HS-27A (cell line): ENCODE measurements at regions not wholly inside any gene's neighbourhood (a gene's known extent, or its start where the extent isn't known, plus 50 kb on each side); places are given as distances from the start of the nearest gene placed in this dataset.
"Not testable (repeated sequence)": the region's sequence is repeated elsewhere in the genome, so short reads cannot be mapped to it uniquely, and the experiment has no call there.

Source experiments
- DNase-seq: peaks from one replicate; pipeline ENCODE4 v3.0.0-alpha.2; 2012; ENCODE audit warnings: low read depth, missing footprints

DNA sequence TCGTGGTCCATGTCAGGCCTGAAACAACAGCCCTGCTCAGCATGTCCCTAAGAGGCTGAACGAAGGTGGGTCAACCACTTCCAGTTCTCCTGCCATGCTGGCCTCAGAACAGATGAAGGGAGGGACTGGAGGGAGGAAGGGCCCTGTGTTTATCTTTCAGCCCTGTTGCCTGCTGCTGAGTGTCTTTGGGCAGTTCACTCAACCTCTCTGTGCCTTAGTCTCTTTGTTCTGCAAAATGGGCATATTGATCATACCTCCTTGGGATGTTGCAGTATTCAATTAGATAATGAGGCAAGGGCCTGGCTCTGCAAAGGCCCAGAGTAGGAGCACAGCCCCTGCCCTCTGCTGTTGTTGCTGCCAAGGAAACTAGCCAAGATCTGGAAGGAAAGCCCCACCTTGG lies 207.5 kb downstream of the MN1 start:
- no peak for DNase-seq

DNA sequence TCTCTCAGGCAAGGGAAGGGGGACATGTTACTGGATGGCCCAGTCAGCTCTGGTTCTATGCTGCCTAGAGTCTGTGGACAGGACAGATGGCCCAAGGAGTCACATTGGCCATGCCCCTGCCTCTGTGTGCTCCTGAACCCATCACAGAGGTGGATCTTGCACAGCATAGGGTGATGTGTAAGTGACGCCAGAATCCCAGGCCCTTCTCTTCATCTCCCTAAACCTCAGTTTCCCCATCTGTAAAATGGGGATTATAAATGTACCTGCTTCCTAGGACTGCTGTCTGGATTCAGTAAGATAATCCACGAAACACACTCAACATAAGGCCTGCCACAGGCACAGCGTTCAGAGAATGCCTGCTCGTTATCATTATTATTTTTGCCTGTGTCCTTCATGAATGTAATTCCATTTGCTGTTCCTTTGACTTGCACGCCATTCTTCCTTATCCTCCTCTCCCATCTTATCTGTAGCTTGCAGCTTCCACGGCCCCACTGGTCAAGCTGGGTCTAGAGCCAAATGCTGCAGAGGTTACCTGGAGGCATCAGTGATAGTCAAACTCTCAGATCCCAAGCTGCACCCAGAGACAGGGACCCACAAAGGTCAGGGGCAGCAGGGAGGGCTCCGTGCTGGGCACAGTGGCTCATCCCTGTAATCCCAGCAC lies 207.0 kb downstream of the MN1 start:
- no peak for DNase-seq

DNA sequence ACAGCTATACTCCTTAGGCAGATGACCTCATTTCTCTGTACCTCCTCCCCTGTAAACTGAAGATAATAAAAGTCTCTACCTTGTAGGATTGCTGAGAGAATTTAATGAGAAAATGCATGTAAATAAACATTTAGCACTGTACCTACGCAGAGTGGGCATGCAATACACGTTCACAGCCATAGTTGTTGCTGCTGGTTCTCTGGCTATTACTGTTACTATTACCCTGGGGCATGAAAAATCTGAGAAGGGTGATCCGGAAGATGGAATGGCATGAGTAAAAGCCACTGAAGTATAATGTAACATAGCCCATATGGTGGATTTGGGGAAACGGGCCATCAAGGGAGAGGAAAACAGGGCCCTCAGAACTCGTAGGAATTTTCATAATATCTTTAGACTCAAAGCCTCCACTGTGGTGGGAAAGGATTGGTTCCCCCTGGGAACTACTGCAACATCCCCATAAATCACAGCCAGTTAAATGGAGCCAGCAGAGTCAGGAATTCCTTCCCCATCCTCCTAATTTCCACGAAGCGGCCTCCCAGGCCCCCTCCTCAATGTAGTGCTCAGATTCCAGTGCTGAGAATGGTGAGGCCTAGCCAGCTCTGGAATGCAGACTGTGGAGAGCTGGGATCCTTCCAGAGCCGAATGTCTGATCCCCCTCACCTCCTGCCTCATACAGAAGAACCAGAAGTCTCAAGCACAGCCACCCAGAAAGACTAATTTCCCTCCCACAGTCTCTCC lies 205.3 kb downstream of the MN1 start:
- DNase-seq: no peak

DNA sequence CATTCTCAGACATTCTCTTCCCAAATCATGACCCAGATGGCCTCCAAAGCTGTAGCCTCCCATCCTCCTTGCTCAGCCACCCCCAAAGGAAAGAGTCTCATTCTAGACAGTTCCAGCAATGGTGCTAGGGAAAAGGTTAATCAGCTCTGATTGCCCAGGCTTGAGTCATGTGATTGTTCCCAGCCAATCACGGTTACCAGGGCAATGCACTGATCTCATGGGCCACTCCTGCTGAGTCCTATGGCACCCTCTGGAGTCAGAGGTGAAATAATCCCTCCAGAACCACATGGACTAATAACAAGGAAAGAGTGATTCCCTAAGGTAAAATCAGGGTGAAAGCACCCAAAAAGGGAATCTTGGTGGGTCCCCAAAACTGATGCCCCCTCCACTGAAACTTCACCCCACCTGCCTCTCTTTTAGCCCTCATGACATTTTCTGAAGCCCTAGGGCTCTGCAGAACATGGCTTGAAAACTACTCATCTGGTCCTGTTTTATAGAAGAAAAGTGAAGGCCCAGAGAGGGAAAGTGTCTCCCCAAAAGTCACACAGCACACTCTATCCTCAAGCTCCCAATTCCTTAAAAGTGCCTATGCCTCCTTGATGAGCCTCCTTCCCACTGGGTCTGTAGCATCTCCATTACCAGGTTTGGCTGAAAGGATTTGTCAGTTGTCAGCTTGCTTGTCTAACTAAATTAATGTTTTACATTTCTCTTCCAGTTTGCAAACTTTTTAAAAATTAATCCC lies 203.7 kb downstream of the MN1 start:
- no peak for DNase-seq

DNA sequence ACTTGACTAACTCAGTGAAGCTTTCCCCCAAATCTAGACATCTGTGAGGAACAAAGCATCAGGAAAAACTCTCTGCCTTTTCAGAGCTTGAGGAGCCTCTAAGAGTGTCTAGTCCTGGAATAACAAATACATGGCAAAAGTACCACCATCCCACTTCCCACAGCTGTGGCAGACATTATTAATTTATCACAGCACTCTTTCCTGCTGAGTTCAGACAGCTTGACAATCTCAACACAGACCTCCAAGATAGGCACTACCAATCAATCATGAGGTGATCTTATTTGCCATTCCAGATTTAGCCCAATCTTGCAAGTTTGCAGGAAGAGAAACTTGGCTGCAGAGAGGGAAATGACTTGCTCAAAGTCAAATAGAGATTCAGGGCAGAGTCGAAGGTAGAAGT lies 202.8 kb downstream of the MN1 start:
- no peak for DNase-seq

DNA sequence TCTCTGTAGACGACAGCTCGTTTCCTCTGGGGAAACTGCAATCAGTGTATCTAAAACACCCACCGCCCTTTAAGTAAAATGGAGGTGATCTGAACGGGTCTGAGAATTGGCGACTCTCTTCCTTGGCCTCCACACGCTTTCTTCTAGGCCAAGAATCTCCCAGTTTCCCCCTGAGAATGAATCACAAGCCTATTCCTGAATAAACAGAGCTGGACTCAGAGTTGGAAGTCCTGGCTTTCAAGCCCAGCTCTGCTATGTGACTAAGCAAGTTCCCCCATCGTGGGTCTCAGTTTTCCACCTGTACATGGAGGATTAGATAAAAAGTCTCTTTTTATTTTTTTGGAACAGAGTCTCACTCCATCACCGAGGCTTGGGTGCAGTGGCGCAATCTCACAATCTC lies 200.4 kb downstream of the MN1 start:
- no peak for DNase-seq

DNA sequence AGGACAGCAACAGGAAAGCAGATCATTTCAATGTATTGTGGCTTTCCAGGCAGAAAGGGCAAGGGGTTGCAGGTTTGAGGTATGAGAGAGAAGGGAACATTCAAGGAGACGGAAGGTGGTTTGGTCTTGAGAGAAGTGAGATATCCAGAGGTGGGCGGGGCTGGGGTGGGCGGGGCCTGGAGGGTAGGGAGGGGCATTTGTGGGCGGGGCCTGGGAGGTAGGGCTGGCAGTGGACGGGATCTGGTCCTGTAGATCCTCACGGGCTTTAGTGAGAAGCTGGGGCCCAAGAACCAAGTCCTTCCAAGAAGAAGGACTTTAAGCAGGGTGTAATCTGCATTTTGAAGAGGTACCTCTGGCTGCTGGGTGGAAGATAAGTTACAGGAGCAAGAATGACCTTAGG lies 199.2 kb downstream of the MN1 start:
- DNase-seq: no peak

DNA sequence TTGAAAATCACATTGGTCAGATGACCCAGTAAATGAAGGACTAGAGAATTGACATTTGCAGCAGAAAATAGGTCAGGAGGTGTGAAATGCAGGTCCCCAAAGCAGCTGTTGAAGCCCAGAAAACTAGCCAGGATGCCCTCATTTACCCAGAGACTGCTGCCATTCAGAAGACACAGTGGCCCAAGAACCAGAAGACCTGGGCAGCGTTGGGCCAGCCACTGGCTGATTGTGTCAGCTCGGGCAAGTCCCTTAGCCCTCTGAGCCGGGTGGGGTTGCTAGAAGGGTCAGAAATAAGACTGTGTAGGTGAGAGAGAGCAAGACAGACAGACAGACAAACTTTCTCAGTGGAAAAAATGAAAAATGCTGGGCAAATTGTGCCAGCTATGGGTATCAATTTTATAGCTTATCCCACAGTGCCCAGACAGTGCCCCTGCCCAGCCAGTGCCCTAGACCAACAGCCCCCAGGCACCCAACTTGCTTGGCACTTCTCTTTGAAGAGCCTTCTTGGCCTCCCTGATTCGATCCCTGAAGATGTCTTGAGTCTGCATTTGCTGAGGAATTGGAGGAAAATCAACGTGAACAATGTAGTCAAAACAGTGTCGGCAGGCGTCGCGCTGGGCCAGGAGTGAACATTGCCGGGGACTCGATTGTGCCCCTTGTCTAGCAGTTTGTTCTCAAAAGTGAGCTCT lies 198.3 kb downstream of the MN1 start:
- no peak for DNase-seq

GRCh38 chr22:27603800-27604144 lies 197.8 kb downstream of the MN1 start:
- DNase-seq: no peak

GRCh38 chr22:27605390-27605789 lies 196.2 kb downstream of the MN1 start:
- DNase-seq: no peak

GRCh38 chr22:27607750-27608149 lies 193.8 kb downstream of the MN1 start:
- not testable (repeated sequence) for DNase-seq

DNA sequence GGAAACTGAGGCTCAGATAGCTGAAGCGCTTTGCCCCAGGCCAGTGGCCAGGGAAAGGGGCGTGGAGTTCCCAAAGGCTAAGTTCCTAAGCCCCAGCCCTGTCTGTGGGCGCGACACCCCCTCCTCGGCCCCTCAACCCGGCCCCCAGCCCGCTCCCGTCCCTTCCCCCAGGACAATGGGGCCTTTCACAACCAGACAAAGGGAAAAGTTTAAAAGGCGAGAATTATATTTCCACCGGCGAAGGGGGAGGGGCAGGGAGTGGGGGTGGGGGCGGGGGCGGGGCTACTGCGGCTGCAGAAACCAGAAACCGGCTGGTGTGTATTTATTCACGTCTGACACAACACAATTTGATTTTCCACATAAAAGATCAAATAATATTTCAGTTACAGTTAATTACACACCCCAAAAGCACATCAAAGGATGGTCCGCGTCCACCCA lies 192.1 kb downstream of the MN1 start:
- DNase-seq: no peak

DNA sequence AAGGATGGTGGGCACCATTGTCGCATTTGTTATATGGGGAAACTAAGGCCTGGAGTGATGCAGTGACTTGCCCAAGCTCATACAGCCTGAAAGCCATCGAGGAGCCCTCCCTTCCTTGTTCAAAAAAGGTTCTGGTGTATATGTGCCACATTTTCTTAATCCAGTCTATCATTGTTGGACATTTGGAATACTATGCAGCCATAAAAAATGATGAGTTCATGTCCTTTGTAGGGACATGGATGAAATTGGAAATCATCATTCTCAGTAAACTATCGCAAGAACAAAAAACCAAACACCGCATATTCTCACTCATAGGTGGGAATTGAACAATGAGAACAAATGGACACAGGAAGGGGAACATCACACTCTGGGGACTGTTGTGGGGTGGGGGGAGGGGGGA lies 191.4 kb downstream of the MN1 start:
- DNase-seq: not testable (repeated sequence)

DNA sequence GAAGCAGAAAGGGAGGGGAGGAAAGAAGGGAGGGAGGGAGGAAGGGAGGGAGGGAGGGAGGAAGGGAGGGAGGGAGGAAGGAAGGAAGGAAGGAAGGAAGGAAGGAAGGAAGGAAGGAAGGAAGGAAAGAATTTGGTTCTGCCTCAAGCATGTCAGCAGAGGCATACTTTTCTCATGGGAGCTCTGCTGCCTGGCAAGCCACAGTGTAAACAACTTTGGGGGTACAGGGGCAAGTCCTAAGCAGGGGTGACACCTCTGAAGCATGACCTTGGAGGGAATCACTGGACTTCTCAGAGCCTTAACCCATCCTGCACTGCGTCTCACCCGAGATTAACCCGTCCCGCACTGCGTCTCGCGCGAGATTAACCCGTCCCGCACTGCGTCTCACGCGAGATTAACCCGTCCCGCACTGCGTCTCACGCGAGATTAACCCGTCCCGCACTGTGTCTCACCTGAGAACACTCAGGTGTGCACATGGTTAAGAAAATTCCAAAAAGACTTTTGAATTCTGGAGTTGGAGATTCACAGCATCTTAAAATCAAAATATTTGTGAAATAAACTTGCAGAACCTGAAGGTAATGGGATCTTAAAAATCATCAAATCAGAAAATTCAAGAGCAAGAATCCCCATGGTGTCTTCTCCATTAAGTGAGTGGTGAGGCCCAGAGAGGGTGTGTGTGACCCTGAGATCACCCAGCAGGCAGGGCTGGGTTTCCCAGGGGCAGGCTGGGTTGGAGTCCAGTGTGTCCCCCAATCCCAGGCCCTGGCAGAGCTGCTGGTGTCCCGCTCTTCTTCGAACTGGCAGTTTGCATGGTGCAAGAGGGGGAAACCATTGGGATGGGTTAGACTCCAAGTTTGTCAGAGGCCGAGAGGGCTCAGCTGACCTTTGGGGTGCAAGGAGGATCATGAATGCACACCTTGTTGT lies 190.4 kb downstream of the MN1 start:
- DNase-seq: no peak

- DNase-seq: no peak
Measured at GRCh38 chr22:27612115-27612514, 189.4 kb downstream of the MN1 start.

- DNase-seq: no peak
Measured at GRCh38 chr22:27613099-27614005, 188.2 kb downstream of the MN1 start.

GRCh38 chr22:27614006-27614649 lies 187.4 kb downstream of the MN1 start:
- DNase-seq: no peak

- DNase-seq: no peak
Measured at GRCh38 chr22:27614650-27615007, 186.9 kb downstream of the MN1 start.

DNA sequence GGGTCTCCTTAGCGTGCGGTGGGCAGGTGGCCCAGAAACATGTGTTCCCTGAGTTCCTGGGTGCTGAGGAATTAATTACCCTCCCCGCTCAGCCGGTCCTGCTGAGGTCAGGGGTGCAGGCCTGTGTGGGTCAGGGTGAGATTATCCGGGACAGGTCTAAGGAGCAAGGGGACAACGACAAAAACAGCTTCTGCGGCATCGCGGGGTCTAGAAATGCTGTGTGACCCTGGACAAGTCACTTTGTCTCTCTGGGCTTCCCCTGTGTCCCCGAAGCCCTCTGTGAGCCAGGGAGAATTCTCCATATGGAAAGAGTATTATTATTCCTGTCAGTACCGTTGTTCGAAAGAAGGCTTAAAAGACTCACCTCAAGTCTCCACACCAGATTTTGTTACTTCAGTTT lies 186.1 kb downstream of the MN1 start:
- no peak for DNase-seq

- DNase-seq: no peak
Measured at GRCh38 chr22:27616033-27616432, 185.5 kb downstream of the MN1 start.
